ENCODE measurements at regions not wholly inside any gene's neighbourhood (a gene's known extent, or its start where the extent isn't known, plus 50 kb on each side); places are given as distances from the start of the nearest gene placed in this dataset.

DNA sequence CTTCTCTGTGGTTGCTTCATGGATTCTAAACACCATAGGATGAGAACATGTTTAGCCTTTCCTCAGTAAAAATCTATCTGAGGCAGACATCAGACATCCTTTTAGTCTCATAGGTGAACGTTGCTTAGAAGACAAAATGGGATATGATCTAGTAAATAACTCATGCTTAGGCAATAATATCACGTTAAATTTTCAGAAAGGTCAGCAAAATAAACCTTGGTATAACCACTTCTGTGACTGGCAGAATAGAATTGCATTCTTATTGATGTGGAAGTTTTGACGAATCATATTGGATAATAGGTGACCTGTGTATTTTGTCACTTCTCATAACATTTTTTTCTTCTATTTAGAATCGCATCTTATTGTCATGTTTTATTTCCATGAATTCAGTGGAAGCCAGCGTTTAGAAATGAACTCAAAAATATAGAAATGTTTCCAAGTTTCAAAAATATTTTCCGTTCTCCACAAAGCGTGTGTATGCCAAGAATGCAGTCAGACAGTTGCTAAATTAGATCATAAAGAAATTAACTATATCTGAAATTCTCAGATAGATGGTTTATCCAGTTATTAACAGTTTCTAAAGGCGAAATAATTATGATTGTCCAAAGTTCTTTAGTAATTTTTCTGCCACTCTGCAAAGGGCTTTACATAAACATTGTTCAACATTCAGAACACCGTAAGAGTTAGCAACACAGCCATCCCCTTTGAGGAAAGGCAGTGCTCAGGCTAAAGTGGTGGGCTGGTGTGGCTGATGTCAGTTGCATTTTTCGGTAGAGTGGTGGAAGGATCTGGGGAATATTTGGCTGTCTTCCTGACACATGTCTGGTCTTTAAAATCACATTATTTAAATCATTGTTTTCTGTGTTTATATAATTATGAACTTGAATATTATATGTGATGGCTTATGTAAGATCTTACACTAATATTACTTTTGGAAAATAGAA lies 827.2 kb downstream of the MTRR start:
- no peak for TF ChIP-seq EP300 (IDR thresholded peaks at IDR 0.05)
- TF ChIP-seq POLR2AphosphoS5 (IDR thresholded peaks at IDR 0.05) = no peak
